Activated effector memory CD4-positive, alpha-beta T cell treated with Interleukin-2 at 50 U/mL for 16 hours (primary cell): ENCODE measurements at regions not wholly inside any gene's neighbourhood (a gene's known extent, or its start where the extent isn't known, plus 50 kb on each side); places are given as distances from the start of the nearest gene placed in this dataset.
"Not testable (repeated sequence)": the region's sequence is repeated elsewhere in the genome, so short reads cannot be mapped to it uniquely, and the experiment has no call there.

ENCODE experiments used
- DNase-seq: peaks from one replicate; pipeline ENCODE4 v3.0.0-alpha.2; 2020

GRCh38 chr1:187991944-187992343 is 1163.2 kb downstream of the PLA2G4A start:
- DNase-seq = no peak

GRCh38 chr1:187996780-187997179 is 1168.0 kb downstream of the PLA2G4A start:
- no peak for DNase-seq

- DNase-seq = no peak
These were observed 1171.2 kb downstream of the PLA2G4A start for GRCh38 chr1:187999973-188000372.

- DNase-seq = not testable (repeated sequence)
These were observed 1174.9 kb downstream of the PLA2G4A start for GRCh38 chr1:188003687-188004086.

GRCh38 chr1:188004849-188005248 is 1176.1 kb downstream of the PLA2G4A start:
- DNase-seq = no peak

GRCh38 chr1:188006354-188006753 is 1177.6 kb downstream of the PLA2G4A start:
- DNase-seq = no peak

- not testable (repeated sequence) for DNase-seq
These were observed 1184.6 kb downstream of the PLA2G4A start for GRCh38 chr1:188013222-188013849.

- no peak for DNase-seq
These were observed 1189.2 kb downstream of the PLA2G4A start for GRCh38 chr1:188017921-188018320.

GRCh38 chr1:188022661-188023060 is 1193.9 kb downstream of the PLA2G4A start:
- DNase-seq = no peak

- DNase-seq = no peak
These were observed 1194.5 kb downstream of the PLA2G4A start for GRCh38 chr1:188023206-188023605.

- no peak for DNase-seq
These were observed 1198.9 kb downstream of the PLA2G4A start for GRCh38 chr1:188027613-188028012.

- not testable (repeated sequence) for DNase-seq
These were observed 1208.8 kb downstream of the PLA2G4A start for GRCh38 chr1:188037572-188037971.

- DNase-seq = no peak
These were observed 1214.9 kb downstream of the PLA2G4A start for GRCh38 chr1:188043536-188044245.

- DNase-seq = no peak
These were observed 1221.5 kb downstream of the PLA2G4A start for GRCh38 chr1:188050250-188050649.

- DNase-seq = no peak
These were observed 1227.3 kb downstream of the PLA2G4A start for GRCh38 chr1:188056011-188056410.

GRCh38 chr1:188058801-188059200 is 1230.1 kb downstream of the PLA2G4A start:
- no peak for DNase-seq

GRCh38 chr1:188061881-188062280 is 1233.1 kb downstream of the PLA2G4A start:
- DNase-seq = no peak

GRCh38 chr1:188062456-188062855 is 1233.7 kb downstream of the PLA2G4A start:
- DNase-seq = no peak

GRCh38 chr1:188065917-188066316 is 1237.2 kb downstream of the PLA2G4A start:
- no peak for DNase-seq

- DNase-seq = no peak
These were observed 1242.1 kb downstream of the PLA2G4A start for GRCh38 chr1:188070848-188071247.

- no peak for DNase-seq
These were observed 1260.3 kb downstream of the PLA2G4A start for GRCh38 chr1:188089015-188089414.

GRCh38 chr1:188089461-188089860 is 1260.7 kb downstream of the PLA2G4A start:
- DNase-seq = no peak

GRCh38 chr1:188096521-188096920 is 1267.8 kb downstream of the PLA2G4A start:
- no peak for DNase-seq

GRCh38 chr1:188117436-188117835 is 1288.7 kb downstream of the PLA2G4A start:
- no peak for DNase-seq

GRCh38 chr1:188122646-188123045 is 1293.9 kb downstream of the PLA2G4A start:
- no peak for DNase-seq
